SK-N-SH (cell line): ENCODE measurements at regions not wholly inside any gene's neighbourhood (a gene's known extent, or its start where the extent isn't known, plus 50 kb on each side); places are given as distances from the start of the nearest gene placed in this dataset.

ENCODE experiments used
- CTCF ChIA-PET: fragments of 300-600, 350-600 bp; formaldehyde crosslinking; extraction: SDS; loops from one replicate; lab custom pipeline; 2021; lab: Yijun Ruan, JAX
- POLR2A ChIA-PET: fragments of 350-600 bp; sonication (Branson Sonifier 250); formaldehyde crosslinking; extraction: SDS; loops from one replicate; lab custom pipeline; 2020; ENCODE audit warnings: antibody characterized with exemption, inconsistent platforms; lab: Yijun Ruan, JAX
- DNase-seq: peaks from one replicate; pipeline ENCODE4 v3.0.0; 2012
- H2AFZ ChIP-seq: fragments of 200-600 bp; sonication (generic); 2 replicates; pipeline ENCODE4 v1.8.1; 2016; ENCODE audit warnings: antibody characterized with exemption, mild to moderate bottlenecking, low read depth
- H3F3A ChIP-seq: fragments of 200-600 bp; sonication (generic); replicated peaks from 2 replicates; pipeline ENCODE3; 2016; ENCODE audit warnings: antibody characterized with exemption, mild to moderate bottlenecking; ENCODE audit not compliant: insufficient read depth
- H3K27ac ChIP-seq, 2 experiments: fragments of 200-500 bp in 1 of 2; fragments of 200-600 bp in 1 of 2; sonication (Bioruptor generic) in 1 of 2; sonication (generic), shearing (Covaris generic) in 1 of 2; 2 replicates each; pipeline versions ENCODE4 v1.5.1 to v1.6.1; 2014 to 2016; ENCODE audit warnings: low read depth in 2 of 2, inconsistent platforms in 1 of 2, low read length in 1 of 2, mild to moderate bottlenecking in 1 of 2, mixed read lengths in 1 of 2
- H3K27me3 ChIP-seq: fragments of 200-600 bp; sonication (generic), shearing (Covaris generic); 2 replicates; pipeline ENCODE4 v1.6.1; 2016; ENCODE audit warnings: mixed run types; ENCODE audit not compliant: insufficient read depth
- H3K36me3 ChIP-seq, 2 experiments: fragments of 200-500 bp in 1 of 2; fragments of 200-600 bp in 1 of 2; sonication (Bioruptor generic) in 1 of 2; sonication (generic) in 1 of 2; replicated peaks in 1 of 2; 2 replicates each; pipeline versions ENCODE3 to v1.5.1; 2014 to 2016; ENCODE audit warnings: low read length in 1 of 2, mild to moderate bottlenecking in 1 of 2; ENCODE audit not compliant: insufficient read depth in 2 of 2, control insufficient read depth in 1 of 2
- H3K4me1 ChIP-seq, 2 experiments: fragments of 200-500 bp in 1 of 2; fragments of 200-600 bp in 1 of 2; sonication (Bioruptor generic) in 1 of 2; sonication (generic), shearing (Covaris generic) in 1 of 2; 2 replicates each; pipeline versions ENCODE4 v1.5.1 to v1.6.1; 2014 to 2016; ENCODE audit warnings: low read depth in 1 of 2, low read length in 1 of 2, mixed run types in 1 of 2; ENCODE audit not compliant: insufficient read depth in 2 of 2, control insufficient read depth in 1 of 2
- H3K4me2 ChIP-seq: fragments of 200-600 bp; sonication (generic), shearing (Covaris generic); 2 replicates; pipeline ENCODE4 v1.6.1; 2017; ENCODE audit warnings: mixed run types
- H3K4me3 ChIP-seq, 2 experiments: fragments of 200-500 bp in 1 of 2; fragments of 200-600 bp in 1 of 2; sonication (Bioruptor generic) in 1 of 2; sonication (generic), shearing (Covaris generic) in 1 of 2; 2 replicates each; pipeline versions ENCODE4 v1.5.1 to v1.8.1; 2014 to 2016; ENCODE audit warnings: low read depth in 2 of 2, inconsistent platforms in 1 of 2, low read length in 1 of 2, mild to moderate bottlenecking in 1 of 2, mixed read lengths in 1 of 2, moderate library complexity in 1 of 2
- H3K79me2 ChIP-seq: fragments of 200-600 bp; sonication (generic); 2 replicates; pipeline ENCODE4 v1.8.1; 2017; ENCODE audit warnings: mild to moderate bottlenecking; ENCODE audit not compliant: insufficient read depth
- H3K9ac ChIP-seq: fragments of 200-600 bp; sonication (generic); 2 replicates; pipeline ENCODE4 v1.6.1; 2017; ENCODE audit warnings: mixed run types
- H3K9me2 ChIP-seq: fragments of 200-600 bp; sonication (generic); 2 replicates; pipeline ENCODE4 v1.6.1; 2017; ENCODE audit warnings: mixed run types
- H3K9me3 ChIP-seq: fragments of 200-600 bp; sonication (generic); 2 replicates; pipeline ENCODE4 v1.6.1; 2017; ENCODE audit warnings: mixed run types, mild to moderate bottlenecking, moderate library complexity
- H4K20me1 ChIP-seq: fragments of 200-600 bp; sonication (generic); 2 replicates; pipeline ENCODE4 v1.6.1; 2017; ENCODE audit warnings: mild to moderate bottlenecking, mixed run types; ENCODE audit not compliant: insufficient read depth
- CHD2 ChIP-seq: fragments of 150-350 bp; IDR thresholded peaks from 2 replicates; pipeline ENCODE4 v1.6.1; 2018; ENCODE audit warnings: low read length; ENCODE audit not compliant: partially characterized antibody
- EP300 ChIP-seq, 2 experiments: IDR thresholded peaks; 2 replicates each; pipeline versions ENCODE4 v1.4.0 to v1.6.1; 2012; ENCODE audit warnings: borderline replicate concordance in 1 of 2, low read depth in 1 of 2, low read length in 1 of 2
- EZH2phosphoT487 ChIP-seq: fragments of 200-600 bp; sonication (generic); IDR thresholded peaks from 2 replicates; pipeline ENCODE4 v1.6.1; 2017; ENCODE audit warnings: low read depth, mixed run types, mild to moderate bottlenecking, antibody characterized with exemption, moderate library complexity, borderline replicate concordance
- FOSL2 ChIP-seq: IDR thresholded peaks from 2 replicates; pipeline ENCODE4 v1.4.0; 2012; ENCODE audit warnings: low read depth, mild to moderate bottlenecking, moderate library complexity, borderline replicate concordance
- GATA2 ChIP-seq: sonication (generic); formaldehyde crosslinking; IDR thresholded peaks from 2 replicates; pipeline ENCODE4 v1.5.0; 2020; ENCODE audit warnings: mild to moderate bottlenecking, missing genetic modification reagents
- NFIC ChIP-seq: IDR thresholded peaks from 2 replicates; pipeline ENCODE4 v1.4.0; 2012; ENCODE audit warnings: borderline replicate concordance
- POLR2AphosphoS5 ChIP-seq: IDR thresholded peaks from 2 replicates; pipeline ENCODE4 v1.6.1; 2012; ENCODE audit warnings: low read depth, low read length
- RFX5 ChIP-seq: IDR thresholded peaks from 2 replicates; pipeline ENCODE4 v1.6.1; 2012; ENCODE audit warnings: mild to moderate bottlenecking, improper control_type of control experiment, low read length
- RXRA ChIP-seq: IDR thresholded peaks from 2 replicates; pipeline ENCODE4 v1.4.0; 2012; ENCODE audit warnings: low read depth, mild to moderate bottlenecking, borderline replicate concordance
- SIN3A ChIP-seq: IDR thresholded peaks from 2 replicates; pipeline ENCODE4 v1.6.1; 2012; ENCODE audit warnings: low read depth, mild to moderate bottlenecking, low read length, moderate library complexity, borderline replicate concordance
- SMC3 ChIP-seq: IDR thresholded peaks from 2 replicates; pipeline ENCODE4 v1.6.1; 2012; ENCODE audit warnings: low read depth, low read length, improper control_type of control experiment
- TAF1 ChIP-seq: IDR thresholded peaks from 2 replicates; pipeline ENCODE4 v1.6.1; 2012; ENCODE audit warnings: low read depth, mild to moderate bottlenecking, low read length, moderate library complexity, borderline replicate concordance
- YY1 ChIP-seq: IDR thresholded peaks from 2 replicates; pipeline ENCODE4 v1.4.0; 2012; ENCODE audit warnings: low read depth, mild to moderate bottlenecking
- WGBS: methylation state at CpG from one replicate; pipeline ENCODE4 v1.1.6; 2017; ENCODE audit warnings: low lambda C conversion rate; 5-methylcytosine and 5-hydroxymethylcytosine counted together
- TF ChIP-seq, protein P1 (sequence below): fragments of 200-600 bp; sonication (generic); IDR thresholded peaks from 2 replicates; pipeline ENCODE4 v1.6.1; 2017; ENCODE audit warnings: antibody characterized with exemption, mild to moderate bottlenecking, moderate library complexity
- TF ChIP-seq, protein P2 (sequence below): IDR thresholded peaks from 2 replicates; pipeline ENCODE4 v1.4.0; 2012; ENCODE audit warnings: low read depth, borderline replicate concordance
- TF ChIP-seq, protein P3 (sequence below): IDR thresholded peaks from 2 replicates; pipeline ENCODE4 v1.4.0; 2012; ENCODE audit warnings: low read depth, borderline replicate concordance
- TF ChIP-seq, protein P4 (sequence below): fragments of 150-350 bp; IDR thresholded peaks from 2 replicates; pipeline ENCODE4 v1.6.1; 2017; ENCODE audit warnings: antibody characterized with exemption, low read length, low read depth, borderline replicate concordance
- TF ChIP-seq, protein P5 (sequence below): IDR thresholded peaks from 2 replicates; pipeline ENCODE4 v1.4.0; 2012; ENCODE audit warnings: low read depth

DNA sequence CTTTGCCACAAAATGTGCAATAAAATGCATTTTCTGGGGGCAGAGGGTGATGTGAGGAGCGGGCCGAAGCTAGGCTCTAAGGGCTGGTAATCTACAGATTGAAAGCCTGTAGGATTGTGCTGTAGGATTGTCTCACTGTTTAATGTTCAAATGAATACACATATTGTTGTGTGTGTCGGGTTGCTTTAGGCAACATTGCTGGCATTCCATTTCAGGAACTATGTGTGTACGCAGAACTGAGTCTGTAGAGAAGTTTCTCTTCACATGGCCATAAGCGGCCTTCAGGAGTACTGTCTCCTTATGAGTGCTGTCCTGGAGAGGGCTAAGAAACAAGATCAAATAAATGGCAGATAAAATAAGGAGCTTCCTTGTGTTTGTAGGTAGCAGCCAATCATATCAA is 540.2 kb downstream of the GATA3 start:
- Histone ChIP-seq H3K9me3 (no peaks in the 10 kb centered on the region), H4K20me1 (no peaks in the 10 kb centered on the region), H3K9ac (no peak overlapping the region), H3K27me3 (no peaks in the 10 kb centered on the region), H3K27ac (no peak overlapping the region), H3K36me3 (no peaks in the 10 kb centered on the region), H3K79me2 (no peaks in the 10 kb centered on the region), H3K4me3 (no peak overlapping the region), H3K9me2 (no peaks in the 10 kb centered on the region), H2AFZ (no peak overlapping the region), H3K4me2 (no peak overlapping the region), H3K4me1 (no peaks in the 10 kb centered on the region; a peak in 1 of 4 replicates), H3F3A (no peaks in the 10 kb centered on the region)
- no peak for TF ChIP-seq NFIC
- TF ChIP-seq RXRA: no peak
- TF ChIP-seq CHD2: no peak
- no peak for TF ChIP-seq GATA2 (CRISPR knock-in tag)
- no peak for TF ChIP-seq SMC3
- no peak for TF ChIP-seq TAF1
- TF ChIP-seq, protein P1, sequence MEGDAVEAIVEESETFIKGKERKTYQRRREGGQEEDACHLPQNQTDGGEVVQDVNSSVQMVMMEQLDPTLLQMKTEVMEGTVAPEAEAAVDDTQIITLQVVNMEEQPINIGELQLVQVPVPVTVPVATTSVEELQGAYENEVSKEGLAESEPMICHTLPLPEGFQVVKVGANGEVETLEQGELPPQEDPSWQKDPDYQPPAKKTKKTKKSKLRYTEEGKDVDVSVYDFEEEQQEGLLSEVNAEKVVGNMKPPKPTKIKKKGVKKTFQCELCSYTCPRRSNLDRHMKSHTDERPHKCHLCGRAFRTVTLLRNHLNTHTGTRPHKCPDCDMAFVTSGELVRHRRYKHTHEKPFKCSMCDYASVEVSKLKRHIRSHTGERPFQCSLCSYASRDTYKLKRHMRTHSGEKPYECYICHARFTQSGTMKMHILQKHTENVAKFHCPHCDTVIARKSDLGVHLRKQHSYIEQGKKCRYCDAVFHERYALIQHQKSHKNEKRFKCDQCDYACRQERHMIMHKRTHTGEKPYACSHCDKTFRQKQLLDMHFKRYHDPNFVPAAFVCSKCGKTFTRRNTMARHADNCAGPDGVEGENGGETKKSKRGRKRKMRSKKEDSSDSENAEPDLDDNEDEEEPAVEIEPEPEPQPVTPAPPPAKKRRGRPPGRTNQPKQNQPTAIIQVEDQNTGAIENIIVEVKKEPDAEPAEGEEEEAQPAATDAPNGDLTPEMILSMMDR: no peak
- TF ChIP-seq EP300 (IDR thresholded peaks at IDR 0.05; ENCODE audit: borderline replicate concordance in 1 of 2, low read depth in 1 of 2, low read length in 1 of 2): no peak
- TF ChIP-seq, protein P2, sequence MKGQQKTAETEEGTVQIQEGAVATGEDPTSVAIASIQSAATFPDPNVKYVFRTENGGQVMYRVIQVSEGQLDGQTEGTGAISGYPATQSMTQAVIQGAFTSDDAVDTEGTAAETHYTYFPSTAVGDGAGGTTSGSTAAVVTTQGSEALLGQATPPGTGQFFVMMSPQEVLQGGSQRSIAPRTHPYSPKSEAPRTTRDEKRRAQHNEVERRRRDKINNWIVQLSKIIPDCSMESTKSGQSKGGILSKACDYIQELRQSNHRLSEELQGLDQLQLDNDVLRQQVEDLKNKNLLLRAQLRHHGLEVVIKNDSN: no peak
- TF ChIP-seq SIN3A: no peak
- 57% methylated on average over 5 of the region's 5 CpGs for WGBS
- ChIA-PET CTCF (no interaction called here), POLR2A (no interaction called here)
- no peak for DNase-seq

DNA sequence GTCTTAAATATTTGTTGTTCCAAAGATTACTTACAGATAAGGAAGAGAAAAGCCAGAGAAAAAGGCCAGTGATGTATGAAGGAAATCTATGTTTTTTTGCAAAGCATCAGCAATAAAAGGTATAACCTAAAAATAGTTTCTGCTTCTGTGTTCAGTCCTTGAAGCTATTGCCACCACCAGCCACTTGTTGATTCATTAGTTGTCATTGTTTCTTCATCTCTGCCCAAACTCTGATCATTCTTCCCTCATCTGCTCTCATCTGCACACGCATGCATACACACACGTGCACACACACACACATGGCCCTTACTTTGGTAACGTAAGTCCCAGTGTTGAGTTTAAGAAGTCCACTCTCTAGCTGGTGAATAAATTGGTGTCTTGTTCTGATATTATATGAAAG is 540.7 kb downstream of the GATA3 start:
- ChIA-PET CTCF (no interaction called here), POLR2A (no interaction called here)
- no peaks in the 10 kb centered on the region for H3K79me2 ChIP-seq
- no peak overlapping the region for H3K27ac ChIP-seq
- no peaks in the 10 kb centered on the region for H3F3A ChIP-seq
- H3K9me3 ChIP-seq: no peaks in the 10 kb centered on the region
- no peaks in the 10 kb centered on the region for H3K36me3 ChIP-seq
- no peak overlapping the region for H3K4me3 ChIP-seq
- no peak overlapping the region for H2AFZ ChIP-seq
- TF ChIP-seq, protein P2: no peak
- TF ChIP-seq, protein P3, sequence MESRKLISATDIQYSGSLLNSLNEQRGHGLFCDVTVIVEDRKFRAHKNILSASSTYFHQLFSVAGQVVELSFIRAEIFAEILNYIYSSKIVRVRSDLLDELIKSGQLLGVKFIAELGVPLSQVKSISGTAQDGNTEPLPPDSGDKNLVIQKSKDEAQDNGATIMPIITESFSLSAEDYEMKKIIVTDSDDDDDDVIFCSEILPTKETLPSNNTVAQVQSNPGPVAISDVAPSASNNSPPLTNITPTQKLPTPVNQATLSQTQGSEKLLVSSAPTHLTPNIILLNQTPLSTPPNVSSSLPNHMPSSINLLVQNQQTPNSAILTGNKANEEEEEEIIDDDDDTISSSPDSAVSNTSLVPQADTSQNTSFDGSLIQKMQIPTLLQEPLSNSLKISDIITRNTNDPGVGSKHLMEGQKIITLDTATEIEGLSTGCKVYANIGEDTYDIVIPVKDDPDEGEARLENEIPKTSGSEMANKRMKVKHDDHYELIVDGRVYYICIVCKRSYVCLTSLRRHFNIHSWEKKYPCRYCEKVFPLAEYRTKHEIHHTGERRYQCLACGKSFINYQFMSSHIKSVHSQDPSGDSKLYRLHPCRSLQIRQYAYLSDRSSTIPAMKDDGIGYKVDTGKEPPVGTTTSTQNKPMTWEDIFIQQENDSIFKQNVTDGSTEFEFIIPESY: no peak
- TF ChIP-seq, protein P4, sequence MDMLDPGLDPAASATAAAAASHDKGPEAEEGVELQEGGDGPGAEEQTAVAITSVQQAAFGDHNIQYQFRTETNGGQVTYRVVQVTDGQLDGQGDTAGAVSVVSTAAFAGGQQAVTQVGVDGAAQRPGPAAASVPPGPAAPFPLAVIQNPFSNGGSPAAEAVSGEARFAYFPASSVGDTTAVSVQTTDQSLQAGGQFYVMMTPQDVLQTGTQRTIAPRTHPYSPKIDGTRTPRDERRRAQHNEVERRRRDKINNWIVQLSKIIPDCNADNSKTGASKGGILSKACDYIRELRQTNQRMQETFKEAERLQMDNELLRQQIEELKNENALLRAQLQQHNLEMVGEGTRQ: no peak
- TF ChIP-seq YY1 (no peak), RFX5 (no peak), POLR2AphosphoS5 (no peak), EZH2phosphoT487 (no peak), FOSL2 (no peak)
- TF ChIP-seq, protein P5, sequence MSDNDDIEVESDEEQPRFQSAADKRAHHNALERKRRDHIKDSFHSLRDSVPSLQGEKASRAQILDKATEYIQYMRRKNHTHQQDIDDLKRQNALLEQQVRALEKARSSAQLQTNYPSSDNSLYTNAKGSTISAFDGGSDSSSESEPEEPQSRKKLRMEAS: no peak
- no peaks in the 10 kb centered on the region for H3K27me3 ChIP-seq
- H3K4me1 ChIP-seq: no peaks in the 10 kb centered on the region; a peak in 1 of 4 replicates
- H3K9me2 ChIP-seq: no peaks in the 10 kb centered on the region
- H3K4me2 ChIP-seq: no peak overlapping the region
- H4K20me1 ChIP-seq: no peaks in the 10 kb centered on the region
- no peak overlapping the region for H3K9ac ChIP-seq
- 29% methylated on average over 3 of the region's 3 CpGs for WGBS
- no peak for DNase-seq
